Neuronal stem cell (in vitro differentiated cells): ENCODE measurements at regions not wholly inside any gene's neighbourhood (a gene's known extent, or its start where the extent isn't known, plus 50 kb on each side); places are given as distances from the start of the nearest gene placed in this dataset.
A peak's percentile ranks its signal among the peaks of the same experiment; 100 is the strongest.

Experiments
- DNase-seq: peaks from one replicate; pipeline ENCODE4 v3.0.0-alpha.2; 2013; ENCODE audit warnings: low spot score
- H2AFZ ChIP-seq: one replicate; pipeline ENCODE4 v1.6.1; 2013; ENCODE audit warnings: mild to moderate bottlenecking, low read length, inconsistent platforms
- H2AK5ac ChIP-seq: 2 replicates; pipeline ENCODE4 v1.6.1; 2013; ENCODE audit warnings: low read depth, mild to moderate bottlenecking, inconsistent platforms, low read length, moderate library complexity, mixed read lengths
- H2BK120ac ChIP-seq: 2 replicates; pipeline ENCODE4 v1.6.1; 2013; ENCODE audit warnings: low read depth, mild to moderate bottlenecking, inconsistent platforms, low read length, moderate library complexity, mixed read lengths
- H2BK12ac ChIP-seq: one replicate; pipeline ENCODE4 v1.6.1; 2013; ENCODE audit warnings: low read length, inconsistent platforms
- H2BK15ac ChIP-seq: 2 replicates; pipeline ENCODE4 v1.6.1; 2013; ENCODE audit warnings: mild to moderate bottlenecking, low read length, inconsistent platforms, mixed read lengths
- H2BK5ac ChIP-seq: one replicate; pipeline ENCODE4 v1.6.1; 2013; ENCODE audit warnings: inconsistent platforms, mild to moderate bottlenecking, low read length, moderate library complexity
- H3K14ac ChIP-seq: one replicate; pipeline ENCODE4 v1.6.1; 2013; ENCODE audit warnings: low read length, inconsistent platforms
- H3K18ac ChIP-seq: 2 replicates; pipeline ENCODE4 v1.6.1; 2013; ENCODE audit warnings: low read length, inconsistent platforms
- H3K23ac ChIP-seq: 2 replicates; pipeline ENCODE4 v1.6.1; 2013; ENCODE audit warnings: low read depth, mild to moderate bottlenecking, mixed read lengths, low read length, inconsistent platforms; ENCODE audit not compliant: poor library complexity
- H3K27ac ChIP-seq: replicated peaks from 3 replicates; pipeline ENCODE4 v1.5.1; 2013; ENCODE audit warnings: low read length, inconsistent platforms
- H3K27me3 ChIP-seq, 3 experiments: 2 replicates each; pipeline ENCODE4 v1.6.1; 2013; ENCODE audit warnings: low read length in 3 of 3, mild to moderate bottlenecking in 2 of 3, inconsistent platforms in 1 of 3, low read depth in 1 of 3, mixed read lengths in 1 of 3, moderate library complexity in 1 of 3; ENCODE audit not compliant: control insufficient read depth in 3 of 3, insufficient read depth in 3 of 3
- H3K36me3 ChIP-seq, 2 donors: replicated peaks in 1 of 2; 2 replicates each; pipeline ENCODE4 v1.6.1; 2013; ENCODE audit warnings: low read length in 2 of 2; ENCODE audit not compliant: control insufficient read depth in 2 of 2, insufficient read depth in 2 of 2
- H3K4ac ChIP-seq: 2 replicates; pipeline ENCODE4 v1.6.1; 2013; ENCODE audit warnings: inconsistent platforms, mild to moderate bottlenecking, low read length, moderate library complexity
- H3K4me1 ChIP-seq, 2 donors: 1 replicate in 1 of 2; 2 replicates in 1 of 2; pipeline ENCODE4 v1.6.1; 2013; ENCODE audit warnings: low read length in 2 of 2, low read depth in 1 of 2; ENCODE audit not compliant: control insufficient read depth in 2 of 2, insufficient read depth in 1 of 2
- H3K4me2 ChIP-seq: one replicate; pipeline ENCODE4 v1.6.1; 2013; ENCODE audit warnings: mild to moderate bottlenecking, low read length, inconsistent platforms; ENCODE audit not compliant: insufficient read depth, poor library complexity, severe bottlenecking
- H3K4me3 ChIP-seq, 2 donors: 2 replicates each; pipeline ENCODE4 v1.5.1; 2013; ENCODE audit warnings: low read length in 2 of 2, mild to moderate bottlenecking in 2 of 2, inconsistent platforms in 1 of 2, moderate library complexity in 1 of 2
- H3K79me1 ChIP-seq: one replicate; pipeline ENCODE4 v1.6.1; 2013; ENCODE audit warnings: low read depth, mild to moderate bottlenecking, inconsistent platforms, low read length, moderate library complexity
- H3K9ac ChIP-seq: one replicate; pipeline ENCODE4 v1.6.1; 2013; ENCODE audit warnings: mild to moderate bottlenecking, low read depth, low read length, inconsistent platforms; ENCODE audit not compliant: poor library complexity
- H3K9me3 ChIP-seq, 2 donors: replicated peaks in 1 of 2; 2 replicates each; pipeline versions ENCODE3 to v1.6.1; 2013; ENCODE audit warnings: low read length in 2 of 2, mild to moderate bottlenecking in 2 of 2, inconsistent platforms in 1 of 2, low read depth in 1 of 2, mixed read lengths in 1 of 2, moderate library complexity in 1 of 2; ENCODE audit not compliant: control insufficient read depth in 2 of 2, insufficient read depth in 1 of 2
- H4K8ac ChIP-seq: one replicate; pipeline ENCODE4 v1.6.1; 2013; ENCODE audit warnings: low read depth, mild to moderate bottlenecking, inconsistent platforms, low read length, moderate library complexity
- H4K91ac ChIP-seq: one replicate; pipeline ENCODE4 v1.6.1; 2013; ENCODE audit warnings: low read length, low read depth, mild to moderate bottlenecking, inconsistent platforms; ENCODE audit not compliant: poor library complexity
- WGBS, 2 donors: extraction: QIAGEN DNeasy Blood & Tissue Kit; methylation state at CpG; one replicate each; pipeline ENCODE4 v1.1.7; 2013; ENCODE audit warnings: missing lambda C conversion rate in 2 of 2, mixed read lengths in 1 of 2; ENCODE audit not compliant: insufficient read length in 2 of 2, insufficient replicate concordance in 1 of 2; ENCODE audit errors: extremely low coverage in 2 of 2; 5-methylcytosine and 5-hydroxymethylcytosine counted together

GRCh38 chr6:6734479-6735465, 146.3 kb downstream of the LY86 start:
- no peak overlapping the region for H2BK120ac ChIP-seq
- H2AK5ac ChIP-seq: no peak overlapping the region
- no peaks in the 10 kb centered on the region for H3K36me3 ChIP-seq
- H3K4me1 ChIP-seq: peaks cover 0 to 17% of the 10 kb centered on the region in 2 donors
- no peak overlapping the region for H3K4me3 ChIP-seq
- H2BK5ac ChIP-seq: no peak overlapping the region
- no peak overlapping the region for H3K27ac ChIP-seq
- no peak for DNase-seq
- peak overlapping the region; percentile 42 for H3K18ac ChIP-seq
- H2BK15ac ChIP-seq: no peak overlapping the region
- H3K23ac ChIP-seq: no peak overlapping the region
- H3K4me2 ChIP-seq: no peak overlapping the region
- H4K91ac ChIP-seq: no peak overlapping the region
- H3K14ac ChIP-seq: peak overlapping the region; percentile 73
- H2AFZ ChIP-seq: no peak overlapping the region
- no peaks in the 10 kb centered on the region for H3K79me1 ChIP-seq
- WGBS, 2 donors: no CpG with 5 or more reads among the region's 16 CpGs
- no peak overlapping the region for H3K4ac ChIP-seq
- H3K9ac ChIP-seq: no peak overlapping the region
- no peaks in the 10 kb centered on the region for H3K27me3 ChIP-seq
- no peak overlapping the region for H4K8ac ChIP-seq
- no peaks in the 10 kb centered on the region for H3K9me3 ChIP-seq
- H2BK12ac ChIP-seq: no peak overlapping the region

GRCh38 chr6:6736791-6737654, 148.5 kb downstream of the LY86 start:
- Histone ChIP-seq H3K79me1 (no peaks in the 10 kb centered on the region), H3K4me2 (peak overlapping the region; percentile 34), H2BK12ac (peak overlapping the region; percentile 36), H3K4ac (no peak overlapping the region), H2BK15ac (peak overlapping the region; percentile 33), H4K91ac (peak overlapping the region; percentile 46), H2AK5ac (no peak overlapping the region), H3K23ac (peak overlapping the region; percentile 12), H2BK5ac (no peak overlapping the region), H4K8ac (peak overlapping the region; percentile 94), H3K18ac (peak overlapping the region; percentile 82), H2AFZ (peak overlapping the region; percentile 68), H2BK120ac (no peak overlapping the region), H3K27ac (no peak overlapping the region), H3K27me3 (no peaks in the 10 kb centered on the region), H3K14ac (no peak overlapping the region), H3K4me3 (no peak overlapping the region), H3K4me1 (peaks cover 0 to 20% of the 10 kb centered on the region in 2 donors), H3K9ac (no peak overlapping the region), H3K36me3 (no peaks in the 10 kb centered on the region), H3K9me3 (no peaks in the 10 kb centered on the region)
- DNase-seq: no peak
- WGBS, 2 donors: no CpG with 5 or more reads among the region's 34 CpGs

GRCh38 chr6:6737671-6738070, 149.2 kb downstream of the LY86 start:
- H3K4me3 ChIP-seq: no peak overlapping the region
- no peak overlapping the region for H3K23ac ChIP-seq
- no peak for DNase-seq
- peaks cover 0 to 23% of the 10 kb centered on the region in 2 donors for H3K4me1 ChIP-seq
- H4K91ac ChIP-seq: no peak overlapping the region
- no peaks in the 10 kb centered on the region for H3K27me3 ChIP-seq
- no peak overlapping the region for H2BK15ac ChIP-seq
- no peak overlapping the region for H3K14ac ChIP-seq
- H3K4me2 ChIP-seq: no peak overlapping the region
- no peak overlapping the region for H2BK12ac ChIP-seq
- no peak overlapping the region for H2BK5ac ChIP-seq
- no peak overlapping the region for H3K4ac ChIP-seq
- no peak overlapping the region for H2AK5ac ChIP-seq
- WGBS, 2 donors: no CpG with 5 or more reads among the region's 6 CpGs
- no peak overlapping the region for H3K9ac ChIP-seq
- H3K9me3 ChIP-seq: no peaks in the 10 kb centered on the region
- H3K79me1 ChIP-seq: no peaks in the 10 kb centered on the region
- H2BK120ac ChIP-seq: no peak overlapping the region
- H4K8ac ChIP-seq: no peak overlapping the region
- H3K36me3 ChIP-seq: no peaks in the 10 kb centered on the region
- H2AFZ ChIP-seq: no peak overlapping the region
- no peak overlapping the region for H3K27ac ChIP-seq
- H3K18ac ChIP-seq: peak overlapping the region; percentile 0

- no peak overlapping the region for H4K91ac ChIP-seq
- H3K18ac ChIP-seq: no peak overlapping the region
- H3K4me1 ChIP-seq: peaks cover 0 to 24% of the 10 kb centered on the region in 2 donors
- H3K4me2 ChIP-seq: no peak overlapping the region
- no peaks in the 10 kb centered on the region for H3K79me1 ChIP-seq
- no peak overlapping the region for H4K8ac ChIP-seq
- no peak overlapping the region for H3K9ac ChIP-seq
- no peaks in the 10 kb centered on the region for H3K27me3 ChIP-seq
- no peak overlapping the region for H2AFZ ChIP-seq
- no CpG with 5 or more reads among the region's 2 CpGs for WGBS, 2 donors
- no peaks in the 10 kb centered on the region for H3K9me3 ChIP-seq
- H3K23ac ChIP-seq: no peak overlapping the region
- no peak overlapping the region for H2BK15ac ChIP-seq
- H2BK5ac ChIP-seq: no peak overlapping the region
- no peaks in the 10 kb centered on the region for H3K36me3 ChIP-seq
- DNase-seq: no peak
- H2BK12ac ChIP-seq: no peak overlapping the region
- no peak overlapping the region for H3K27ac ChIP-seq
- no peak overlapping the region for H3K4me3 ChIP-seq
- no peak overlapping the region for H2AK5ac ChIP-seq
- no peak overlapping the region for H3K4ac ChIP-seq
- H2BK120ac ChIP-seq: no peak overlapping the region
- H3K14ac ChIP-seq: no peak overlapping the region
These were observed 149.6 kb downstream of the LY86 start for GRCh38 chr6:6738108-6738507.
